Effector CD4-positive, alpha-beta T cell (primary cell): ENCODE measurements at regions not wholly inside any gene's neighbourhood (a gene's known extent, or its start where the extent isn't known, plus 50 kb on each side); places are given as distances from the start of the nearest gene placed in this dataset.
"Not testable (repeated sequence)": the region's sequence is repeated elsewhere in the genome, so short reads cannot be mapped to it uniquely, and the experiment has no call there.

Experiments used
- DNase-seq: peaks from one replicate; pipeline ENCODE4 v3.0.0-alpha.2; 2020

- DNase-seq: no peak
Observed at GRCh38 chr22:27300536-27301285, 500.8 kb downstream of the MN1 start.

- no peak for DNase-seq
Observed at GRCh38 chr22:27302501-27302900, 499.1 kb downstream of the MN1 start.

- DNase-seq: no peak
Observed at GRCh38 chr22:27303718-27304117, 497.8 kb downstream of the MN1 start.

GRCh38 chr22:27306771-27307170 lies 494.8 kb downstream of the MN1 start:
- no peak for DNase-seq

- DNase-seq: no peak
Observed at GRCh38 chr22:27307545-27308247, 493.9 kb downstream of the MN1 start.

GRCh38 chr22:27308513-27308912 lies 493.0 kb downstream of the MN1 start:
- no peak for DNase-seq

GRCh38 chr22:27309697-27310096 lies 491.9 kb downstream of the MN1 start:
- no peak for DNase-seq

- DNase-seq: no peak
Observed at GRCh38 chr22:27310966-27311697, 490.4 kb downstream of the MN1 start.

- no peak for DNase-seq
Observed at GRCh38 chr22:27311698-27312550, 489.6 kb downstream of the MN1 start.

- no peak for DNase-seq
Observed at GRCh38 chr22:27312565-27312964, 489.0 kb downstream of the MN1 start.

GRCh38 chr22:27312966-27313855 lies 488.3 kb downstream of the MN1 start:
- no peak for DNase-seq

GRCh38 chr22:27314276-27314807 lies 487.2 kb downstream of the MN1 start:
- no peak for DNase-seq

GRCh38 chr22:27315833-27316232 lies 485.7 kb downstream of the MN1 start:
- DNase-seq: no peak

- DNase-seq: no peak
Observed at GRCh38 chr22:27317096-27317495, 484.5 kb downstream of the MN1 start.

GRCh38 chr22:27317971-27318428 lies 483.6 kb downstream of the MN1 start:
- DNase-seq: no peak

- no peak for DNase-seq
Observed at GRCh38 chr22:27318516-27318915, 483.0 kb downstream of the MN1 start.

- DNase-seq: no peak
Observed at GRCh38 chr22:27323661-27324060, 477.9 kb downstream of the MN1 start.

GRCh38 chr22:27324908-27325307 lies 476.6 kb downstream of the MN1 start:
- not testable (repeated sequence) for DNase-seq

- DNase-seq: no peak
Observed at GRCh38 chr22:27327497-27327896, 474.1 kb downstream of the MN1 start.

- DNase-seq: no peak
Observed at GRCh38 chr22:27327981-27328721, 473.4 kb downstream of the MN1 start.
